ENCODE measurements at regions not wholly inside any gene's neighbourhood (a gene's known extent, or its start where the extent isn't known, plus 50 kb on each side); places are given as distances from the start of the nearest gene placed in this dataset.

- no peak for TF ChIP-seq POLR2A (IDR thresholded peaks at IDR 0.05)
- TF ChIP-seq, protein P1, sequence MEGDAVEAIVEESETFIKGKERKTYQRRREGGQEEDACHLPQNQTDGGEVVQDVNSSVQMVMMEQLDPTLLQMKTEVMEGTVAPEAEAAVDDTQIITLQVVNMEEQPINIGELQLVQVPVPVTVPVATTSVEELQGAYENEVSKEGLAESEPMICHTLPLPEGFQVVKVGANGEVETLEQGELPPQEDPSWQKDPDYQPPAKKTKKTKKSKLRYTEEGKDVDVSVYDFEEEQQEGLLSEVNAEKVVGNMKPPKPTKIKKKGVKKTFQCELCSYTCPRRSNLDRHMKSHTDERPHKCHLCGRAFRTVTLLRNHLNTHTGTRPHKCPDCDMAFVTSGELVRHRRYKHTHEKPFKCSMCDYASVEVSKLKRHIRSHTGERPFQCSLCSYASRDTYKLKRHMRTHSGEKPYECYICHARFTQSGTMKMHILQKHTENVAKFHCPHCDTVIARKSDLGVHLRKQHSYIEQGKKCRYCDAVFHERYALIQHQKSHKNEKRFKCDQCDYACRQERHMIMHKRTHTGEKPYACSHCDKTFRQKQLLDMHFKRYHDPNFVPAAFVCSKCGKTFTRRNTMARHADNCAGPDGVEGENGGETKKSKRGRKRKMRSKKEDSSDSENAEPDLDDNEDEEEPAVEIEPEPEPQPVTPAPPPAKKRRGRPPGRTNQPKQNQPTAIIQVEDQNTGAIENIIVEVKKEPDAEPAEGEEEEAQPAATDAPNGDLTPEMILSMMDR (IDR thresholded peaks at IDR 0.05), result no peak
Measured at GRCh38 chr2:104673225-104673624, 180.7 kb upstream of the POU3F3 start.

Measured in uterus (tissue), 2 donors.